Peyer's patch (tissue), 4 donors: ENCODE measurements at regions not wholly inside any gene's neighbourhood (a gene's known extent, or its start where the extent isn't known, plus 50 kb on each side); places are given as distances from the start of the nearest gene placed in this dataset.

ENCODE experiments used
- CTCF ChIP-seq, 6 experiments: fragments of 450-650 bp in 4 of 6; fragments of 200-600 bp in 2 of 6; sonication (generic) in 1 of 6; IDR thresholded peaks; one replicate each; pipeline ENCODE4 v1.5.1; 2017 to 2019; ENCODE audit warnings: antibody characterized with exemption in 6 of 6, mild to moderate bottlenecking in 3 of 6, moderate library complexity in 1 of 6
- POLR2A ChIP-seq, 2 donors: fragments of 450-650 bp; IDR thresholded peaks; one replicate each; pipeline ENCODE4 v1.5.1; 2017; ENCODE audit warnings: antibody characterized with exemption in 2 of 2, mild to moderate bottlenecking in 2 of 2, moderate library complexity in 2 of 2

- TF ChIP-seq CTCF (IDR thresholded peaks at IDR 0.05) (no peak), POLR2A (IDR thresholded peaks at IDR 0.05) (no peak)
Measured at GRCh38 chr14:81738946-81739659, 205.4 kb upstream of the SEL1L start.
